HEK293 (cell line): ENCODE measurements at regions not wholly inside any gene's neighbourhood (a gene's known extent, or its start where the extent isn't known, plus 50 kb on each side); places are given as distances from the start of the nearest gene placed in this dataset.

Experiments used
- CTCF ChIP-seq: fragments of 450-650 bp; formaldehyde crosslinking; IDR thresholded peaks from 2 replicates; pipeline ENCODE4 v1.5.1; 2016; ENCODE audit warnings: missing biosample characterization, missing genetic modification characterization
- HIC1 ChIP-seq: fragments of 450-650 bp; formaldehyde crosslinking; IDR thresholded peaks from 2 replicates; pipeline ENCODE4 v1.5.1; 2016; ENCODE audit warnings: missing biosample characterization, missing genetic modification characterization
- HOXA7 ChIP-seq: sonication (generic); formaldehyde crosslinking; IDR thresholded peaks from 2 replicates; pipeline ENCODE4 v1.8.1; 2022; ENCODE audit warnings: missing genetic modification reagents, borderline replicate concordance
- IKZF3 ChIP-seq: fragments of 450-650 bp; IDR thresholded peaks from 2 replicates; pipeline ENCODE4 v1.5.0; 2018; ENCODE audit warnings: missing biosample characterization, mild to moderate bottlenecking, missing genetic modification characterization, moderate library complexity
- PRDM10 ChIP-seq: fragments of 450-650 bp; formaldehyde crosslinking; IDR thresholded peaks from 2 replicates; pipeline ENCODE4 v1.5.1; 2016; ENCODE audit warnings: missing biosample characterization, missing genetic modification characterization
- PRDM6 ChIP-seq: fragments of 450-650 bp; formaldehyde crosslinking; IDR thresholded peaks from 2 replicates; pipeline ENCODE4 v1.5.1; 2017; ENCODE audit warnings: missing biosample characterization, missing genetic modification characterization
- SP7 ChIP-seq: fragments of 450-650 bp; formaldehyde crosslinking; IDR thresholded peaks from 2 replicates; pipeline ENCODE4 v1.5.1; 2016; ENCODE audit warnings: missing biosample characterization, missing genetic modification characterization
- WT1 ChIP-seq: fragments of 450-650 bp; formaldehyde crosslinking; IDR thresholded peaks from 2 replicates; pipeline ENCODE4 v1.5.1; 2016; ENCODE audit warnings: missing biosample characterization, missing genetic modification characterization
- ZBTB8A ChIP-seq: fragments of 450-650 bp; formaldehyde crosslinking; IDR thresholded peaks from 2 replicates; pipeline ENCODE4 v1.5.1; 2016; ENCODE audit warnings: missing biosample characterization, missing genetic modification characterization
- ZNF112 ChIP-seq: fragments of 450-650 bp; formaldehyde crosslinking; IDR thresholded peaks from 2 replicates; pipeline ENCODE4 v1.5.0; 2017; ENCODE audit warnings: missing biosample characterization, missing genetic modification characterization
- ZNF157 ChIP-seq: fragments of 450-650 bp; formaldehyde crosslinking; IDR thresholded peaks from 2 replicates; pipeline ENCODE4 v1.5.1; 2016; ENCODE audit warnings: missing biosample characterization, missing genetic modification characterization
- ZNF184 ChIP-seq: fragments of 450-650 bp; IDR thresholded peaks from 2 replicates; pipeline ENCODE4 v1.5.1; 2018; ENCODE audit warnings: missing biosample characterization, mild to moderate bottlenecking, missing genetic modification characterization
- ZNF239 ChIP-seq: fragments of 450-650 bp; formaldehyde crosslinking; IDR thresholded peaks from 2 replicates; pipeline ENCODE4 v1.5.1; 2016; ENCODE audit warnings: missing biosample characterization, missing genetic modification characterization
- ZNF335 ChIP-seq: fragments of 450-650 bp; formaldehyde crosslinking; conservative IDR thresholded peaks from 2 replicates; pipeline ENCODE4 v1.5.1; 2016; ENCODE audit warnings: missing biosample characterization, missing genetic modification characterization
- ZNF341 ChIP-seq: fragments of 450-650 bp; formaldehyde crosslinking; IDR thresholded peaks from 2 replicates; pipeline ENCODE4; 2016; ENCODE audit warnings: low read depth, missing biosample characterization, missing genetic modification characterization
- ZNF366 ChIP-seq: fragments of 450-650 bp; formaldehyde crosslinking; conservative IDR thresholded peaks from 2 replicates; pipeline ENCODE4 v1.5.1; 2016; ENCODE audit warnings: missing biosample characterization, missing genetic modification characterization
- ZNF391 ChIP-seq: fragments of 450-650 bp; formaldehyde crosslinking; IDR thresholded peaks from 2 replicates; pipeline ENCODE4 v1.5.1; 2016; ENCODE audit warnings: low read depth, missing biosample characterization, missing genetic modification characterization, borderline replicate concordance
- ZNF394 ChIP-seq: fragments of 450-650 bp; formaldehyde crosslinking; IDR thresholded peaks from 2 replicates; pipeline ENCODE4 v1.5.1; 2016; ENCODE audit warnings: missing biosample characterization, missing genetic modification characterization, mild to moderate bottlenecking, moderate library complexity, borderline replicate concordance
- ZNF513 ChIP-seq: fragments of 450-650 bp; IDR thresholded peaks from 2 replicates; pipeline ENCODE4 v1.5.1; 2018; ENCODE audit warnings: missing biosample characterization, missing genetic modification characterization
- ZNF585B ChIP-seq: fragments of 450-650 bp; formaldehyde crosslinking; IDR thresholded peaks from 2 replicates; pipeline ENCODE4 v1.5.1; 2016; ENCODE audit warnings: missing biosample characterization, missing genetic modification characterization
- ZNF596 ChIP-seq: fragments of 450-650 bp; IDR thresholded peaks from 2 replicates; pipeline ENCODE4 v1.5.0; 2018; ENCODE audit warnings: missing biosample characterization, mild to moderate bottlenecking, missing genetic modification characterization, moderate library complexity
- ZNF670 ChIP-seq: fragments of 450-650 bp; formaldehyde crosslinking; IDR thresholded peaks from 2 replicates; pipeline ENCODE4 v1.5.1; 2016; ENCODE audit warnings: missing biosample characterization, missing genetic modification characterization, low read depth
- ZNF677 ChIP-seq: fragments of 450-650 bp; IDR thresholded peaks from 2 replicates; pipeline ENCODE4 v1.5.0; 2018; ENCODE audit warnings: missing biosample characterization, mild to moderate bottlenecking, missing genetic modification characterization, moderate library complexity
- ZNF843 ChIP-seq: fragments of 450-650 bp; formaldehyde crosslinking; IDR thresholded peaks from 2 replicates; pipeline ENCODE4 v1.5.1; 2016; ENCODE audit warnings: missing biosample characterization, missing genetic modification characterization
- TF ChIP-seq, protein P1 (sequence below): fragments of 450-650 bp; formaldehyde crosslinking; IDR thresholded peaks from 2 replicates; pipeline ENCODE4 v1.5.1; 2016; ENCODE audit warnings: missing biosample characterization, missing genetic modification characterization

- TF ChIP-seq SP7 = peak; percentile 94
- no peak for TF ChIP-seq ZNF157 (tag by site-specific recombination)
- peak; percentile 97 for TF ChIP-seq WT1
- peak; percentile 42; the same call in 1 of the 2 replicates for TF ChIP-seq ZNF394 (tag by site-specific recombination)
- TF ChIP-seq ZNF513 (tag by site-specific recombination) = no peak
- TF ChIP-seq ZNF112 (tag by site-specific recombination) = no peak
- TF ChIP-seq ZNF585B = no peak
- 0 out of 2 replicates have a peak, but pooled peaks have one; percentile 52 for TF ChIP-seq ZNF596
- peak; percentile 58; the same call in 1 of the 2 replicates for TF ChIP-seq PRDM10 (tag by site-specific recombination)
- TF ChIP-seq CTCF = no peak
- TF ChIP-seq IKZF3 (tag by site-specific recombination) = peak; percentile 95
- peak; percentile 26; the same call in 1 of the 2 replicates for TF ChIP-seq ZNF341
- TF ChIP-seq ZNF677 (tag by site-specific recombination) = no peak
- peak; percentile 34; the same call in 1 of the 2 replicates for TF ChIP-seq ZNF335 (tag by site-specific recombination)
- no peak for TF ChIP-seq HOXA7
- TF ChIP-seq PRDM6 (tag by site-specific recombination) = peak; percentile 88
- TF ChIP-seq ZNF391 = no peak
- peak; percentile 80 for TF ChIP-seq ZNF366 (tag by site-specific recombination)
- peak; percentile 89 for TF ChIP-seq ZNF843 (tag by site-specific recombination)
- peak; percentile 29; the same call in 1 of the 2 replicates for TF ChIP-seq ZBTB8A (tag by site-specific recombination)
- TF ChIP-seq ZNF670 (tag by site-specific recombination) = no peak
- TF ChIP-seq HIC1 = no peak
- TF ChIP-seq, protein P1, sequence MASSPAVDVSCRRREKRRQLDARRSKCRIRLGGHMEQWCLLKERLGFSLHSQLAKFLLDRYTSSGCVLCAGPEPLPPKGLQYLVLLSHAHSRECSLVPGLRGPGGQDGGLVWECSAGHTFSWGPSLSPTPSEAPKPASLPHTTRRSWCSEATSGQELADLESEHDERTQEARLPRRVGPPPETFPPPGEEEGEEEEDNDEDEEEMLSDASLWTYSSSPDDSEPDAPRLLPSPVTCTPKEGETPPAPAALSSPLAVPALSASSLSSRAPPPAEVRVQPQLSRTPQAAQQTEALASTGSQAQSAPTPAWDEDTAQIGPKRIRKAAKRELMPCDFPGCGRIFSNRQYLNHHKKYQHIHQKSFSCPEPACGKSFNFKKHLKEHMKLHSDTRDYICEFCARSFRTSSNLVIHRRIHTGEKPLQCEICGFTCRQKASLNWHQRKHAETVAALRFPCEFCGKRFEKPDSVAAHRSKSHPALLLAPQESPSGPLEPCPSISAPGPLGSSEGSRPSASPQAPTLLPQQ = peak; percentile 46; the same call in 1 of the 2 replicates
- TF ChIP-seq ZNF184 (tag by site-specific recombination) = peak; percentile 28; the same call in 1 of the 2 replicates
- TF ChIP-seq ZNF239 (tag by site-specific recombination) = no peak
These were observed 139.3 kb upstream of the LMNTD1 start (continued) for GRCh38 chr12:25692115-25693035.
